HEK293T (cell line): ENCODE measurements at regions not wholly inside any gene's neighbourhood (a gene's known extent, or its start where the extent isn't known, plus 50 kb on each side); places are given as distances from the start of the nearest gene placed in this dataset.

Source experiments
- FOXM1 ChIP-seq: fragments of 450-650 bp; IDR thresholded peaks from 2 replicates; pipeline ENCODE4 v1.6.1; 2017; ENCODE audit warnings: mild to moderate bottlenecking, borderline replicate concordance
- SUZ12 ChIP-seq: fragments of 450-650 bp; IDR thresholded peaks from 2 replicates; pipeline ENCODE4 v1.6.1; 2016; ENCODE audit warnings: mild to moderate bottlenecking
- TF ChIP-seq, protein P1 (sequence below): fragments of 450-650 bp; IDR thresholded peaks from 2 replicates; pipeline ENCODE4 v1.6.1; 2016

DNA sequence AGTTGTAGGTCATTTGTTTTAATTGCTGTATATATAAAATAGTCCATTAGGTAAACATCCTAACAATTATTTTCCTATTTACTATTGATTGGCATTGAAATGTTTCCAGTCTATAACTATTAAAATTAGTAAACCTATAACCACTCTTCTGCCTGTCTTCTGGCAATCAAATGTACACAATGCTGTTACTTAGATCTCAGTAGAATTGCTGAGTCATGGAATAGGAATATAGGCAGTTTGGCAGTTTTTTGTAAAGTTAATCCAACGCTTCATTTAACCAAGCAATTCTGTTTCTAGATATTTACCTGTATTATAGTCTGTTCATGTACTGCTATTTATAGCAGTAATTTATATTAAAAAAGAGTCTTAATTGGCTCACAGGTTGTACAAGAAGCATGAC lies 518.1 kb downstream of the DCDC2C start:
- TF ChIP-seq, protein P1, sequence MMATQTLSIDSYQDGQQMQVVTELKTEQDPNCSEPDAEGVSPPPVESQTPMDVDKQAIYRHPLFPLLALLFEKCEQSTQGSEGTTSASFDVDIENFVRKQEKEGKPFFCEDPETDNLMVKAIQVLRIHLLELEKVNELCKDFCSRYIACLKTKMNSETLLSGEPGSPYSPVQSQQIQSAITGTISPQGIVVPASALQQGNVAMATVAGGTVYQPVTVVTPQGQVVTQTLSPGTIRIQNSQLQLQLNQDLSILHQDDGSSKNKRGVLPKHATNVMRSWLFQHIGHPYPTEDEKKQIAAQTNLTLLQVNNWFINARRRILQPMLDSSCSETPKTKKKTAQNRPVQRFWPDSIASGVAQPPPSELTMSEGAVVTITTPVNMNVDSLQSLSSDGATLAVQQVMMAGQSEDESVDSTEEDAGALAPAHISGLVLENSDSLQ: no peak
- no peak for TF ChIP-seq SUZ12
- no peak for TF ChIP-seq FOXM1
